ENCODE measurements at regions not wholly inside any gene's neighbourhood (a gene's known extent, or its start where the extent isn't known, plus 50 kb on each side); places are given as distances from the start of the nearest gene placed in this dataset.
"Not testable (repeated sequence)": the region's sequence is repeated elsewhere in the genome, so short reads cannot be mapped to it uniquely, and the experiment has no call there.

DNA sequence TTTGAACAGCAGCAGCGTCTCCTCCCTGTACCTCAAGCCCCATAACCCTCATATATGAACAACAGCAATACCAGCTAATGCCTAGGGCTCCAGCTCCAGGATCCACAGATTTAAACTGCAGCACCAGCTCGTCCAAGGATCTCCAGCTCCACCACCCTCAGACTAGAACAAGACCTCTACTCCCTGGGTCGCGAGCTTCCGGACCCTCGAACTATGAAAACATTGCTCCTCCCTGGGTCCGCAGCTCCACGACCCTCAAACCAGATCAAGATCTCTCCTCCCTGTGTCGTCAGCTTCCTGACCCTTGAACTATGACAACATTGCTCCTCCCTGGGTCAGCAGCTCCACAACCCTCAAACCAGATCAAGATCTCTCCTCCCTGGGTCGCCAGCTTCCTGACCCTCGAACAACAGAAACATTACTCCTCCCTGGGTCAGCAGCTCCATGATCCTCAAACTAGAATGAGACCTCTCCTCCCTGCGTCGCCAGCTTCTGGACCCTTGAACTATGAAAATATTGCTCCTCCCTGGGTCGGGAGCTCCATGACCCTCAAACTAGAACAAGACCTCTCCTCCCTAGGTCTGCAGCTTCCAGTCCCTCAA, 339.0 kb upstream of the SULF2 start:
- ChIA-PET CTCF (interaction anchor here (0.6 to 1.1 kb wide), 2 partner anchors 36 to 269 kb away, joined by 3 read pairs; no protein-coding TSS in a partner anchor), POLR2A (no interaction called here)
- TF ChIP-seq, protein P1, sequence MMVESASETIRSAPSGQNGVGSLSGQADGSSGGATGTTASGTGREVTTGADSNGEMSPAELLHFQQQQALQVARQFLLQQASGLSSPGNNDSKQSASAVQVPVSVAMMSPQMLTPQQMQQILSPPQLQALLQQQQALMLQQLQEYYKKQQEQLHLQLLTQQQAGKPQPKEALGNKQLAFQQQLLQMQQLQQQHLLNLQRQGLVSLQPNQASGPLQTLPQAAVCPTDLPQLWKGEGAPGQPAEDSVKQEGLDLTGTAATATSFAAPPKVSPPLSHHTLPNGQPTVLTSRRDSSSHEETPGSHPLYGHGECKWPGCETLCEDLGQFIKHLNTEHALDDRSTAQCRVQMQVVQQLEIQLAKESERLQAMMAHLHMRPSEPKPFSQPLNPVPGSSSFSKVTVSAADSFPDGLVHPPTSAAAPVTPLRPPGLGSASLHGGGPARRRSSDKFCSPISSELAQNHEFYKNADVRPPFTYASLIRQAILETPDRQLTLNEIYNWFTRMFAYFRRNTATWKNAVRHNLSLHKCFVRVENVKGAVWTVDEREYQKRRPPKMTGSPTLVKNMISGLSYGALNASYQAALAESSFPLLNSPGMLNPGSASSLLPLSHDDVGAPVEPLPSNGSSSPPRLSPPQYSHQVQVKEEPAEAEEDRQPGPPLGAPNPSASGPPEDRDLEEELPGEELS (CRISPR knock-in tag; IDR thresholded peaks at IDR 0.05), result no peak
- TF ChIP-seq STAT6 (CRISPR knock-in tag; conservative IDR thresholded peaks at IDR 0.05; ENCODE audit: low read depth) (no peak), FOXP1 (CRISPR knock-in tag; IDR thresholded peaks at IDR 0.05; ENCODE audit: borderline replicate concordance) (no peak)

GRCh38 chr20:48120120-48120519, 334.8 kb upstream of the SULF2 start:
- TF ChIP-seq TP53 (CRISPR knock-in tag; IDR thresholded peaks at IDR 0.05), result no peak
- no peak for TF ChIP-seq NR1H2 (CRISPR knock-in tag; IDR thresholded peaks at IDR 0.05)
- no peak for TF ChIP-seq SMAD4 (CRISPR knock-in tag; IDR thresholded peaks at IDR 0.05)
- no peak for TF ChIP-seq NFATC4 (CRISPR knock-in tag; IDR thresholded peaks at IDR 0.05)
- TF ChIP-seq IRF2 (CRISPR knock-in tag; IDR thresholded peaks at IDR 0.05; ENCODE audit: borderline replicate concordance, low read depth), result no peak
- ATAC-seq (no peak), DNase-seq (ENCODE audit: low spot score) (no peak)
- H3K4me1 Mint-ChIP-seq, result no peaks in the 10 kb centered on the region
- ChIA-PET CTCF (interaction anchor here (1.7 kb wide), 1 partner anchor 500 kb away, joined by 4 read pairs; no protein-coding TSS in a partner anchor), POLR2A (no interaction called here)
- no peaks in the 10 kb centered on the region for H3K36me3 Mint-ChIP-seq
- H3K27me3 Mint-ChIP-seq (ENCODE audit: low read depth), result no peaks in the 10 kb centered on the region; the same call in 1 of the 2 replicates
- H3K4me3 Mint-ChIP-seq, result no peak overlapping the region
- no peak overlapping the region for H3K27ac Mint-ChIP-seq
- H3K9me3 Mint-ChIP-seq, result peaks cover 20% of the 10 kb centered on the region

More for the DNA sequence above, 339.0 kb upstream of the SULF2 start:
- H3K36me3 Mint-ChIP-seq, result no peaks in the 10 kb centered on the region
- peaks cover 6% of the 10 kb centered on the region for H3K4me1 Mint-ChIP-seq
- no peak overlapping the region for H3K27ac Mint-ChIP-seq
- no peaks in the 10 kb centered on the region for H3K27me3 Mint-ChIP-seq (ENCODE audit: low read depth)
- H3K9me3 Mint-ChIP-seq, result peaks cover 15% of the 10 kb centered on the region
- H3K4me3 Mint-ChIP-seq, result no peak overlapping the region
- no peak for ATAC-seq
- DNase-seq (ENCODE audit: low spot score), result no peak

DNA sequence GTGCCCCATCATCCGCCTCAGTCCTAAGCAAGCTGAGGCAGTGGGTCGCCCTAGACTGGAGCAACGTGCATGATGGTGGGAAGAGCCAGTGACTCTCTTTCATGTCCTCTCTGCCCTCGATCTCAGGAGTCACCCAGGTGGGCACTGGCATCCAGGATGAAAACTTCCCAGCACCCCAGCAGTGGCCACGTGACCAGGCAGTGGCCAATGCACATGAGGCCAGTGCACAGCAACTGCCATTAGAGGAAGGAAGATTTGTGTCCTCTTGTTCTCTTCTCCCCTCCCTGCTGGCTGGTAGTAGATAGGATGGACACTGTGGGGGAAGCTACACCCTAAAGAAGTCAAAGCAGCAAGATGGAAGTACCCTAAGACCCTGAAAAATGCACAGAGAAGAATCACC, 334.1 kb upstream of the SULF2 start:
- peaks cover 20% of the 10 kb centered on the region for H3K9me3 Mint-ChIP-seq
- ATAC-seq; POLR2A ChIA-PET; H3K27ac Mint-ChIP-seq; H3K36me3 Mint-ChIP-seq; H3K4me3 Mint-ChIP-seq; H3K4me1 Mint-ChIP-seq; H3K27me3 Mint-ChIP-seq (ENCODE audit: low read depth); CTCF ChIA-PET; DNase-seq (ENCODE audit: low spot score): not testable (repeated sequence)

GRCh38 chr20:48115502-48115901, 330.2 kb upstream of the SULF2 start:
- DNase-seq (ENCODE audit: low spot score), result no peak
- no peaks in the 10 kb centered on the region for H3K36me3 Mint-ChIP-seq
- H3K9me3 Mint-ChIP-seq, result peaks cover 6% of the 10 kb centered on the region; the same call in 1 of the 2 replicates
- no peak overlapping the region for H3K4me3 Mint-ChIP-seq
- ATAC-seq, result no peak
- H3K4me1 Mint-ChIP-seq, result no peaks in the 10 kb centered on the region
- ChIA-PET CTCF (interaction anchor here (0.7 kb wide), 1 partner anchor 22 kb away, joined by 3 read pairs; no protein-coding TSS in a partner anchor), POLR2A (no interaction called here)
- no peaks in the 10 kb centered on the region; the same call in 1 of the 2 replicates for H3K27me3 Mint-ChIP-seq (ENCODE audit: low read depth)
- H3K27ac Mint-ChIP-seq, result no peak overlapping the region
- TF ChIP-seq FOXJ3 (CRISPR knock-in tag; IDR thresholded peaks at IDR 0.05; ENCODE audit: borderline replicate concordance), result no peak
- no peak for TF ChIP-seq OVOL2 (CRISPR knock-in tag; IDR thresholded peaks at IDR 0.05; ENCODE audit: borderline replicate concordance)
- TF ChIP-seq TP53 (CRISPR knock-in tag; IDR thresholded peaks at IDR 0.05), result no peak
- no peak for TF ChIP-seq ZNF219 (CRISPR knock-in tag; IDR thresholded peaks at IDR 0.05; ENCODE audit: borderline replicate concordance)
- no peak for TF ChIP-seq SOX15 (CRISPR knock-in tag; IDR thresholded peaks at IDR 0.05)
- no peak for TF ChIP-seq FOXP1 (CRISPR knock-in tag; IDR thresholded peaks at IDR 0.05; ENCODE audit: borderline replicate concordance)
- TF ChIP-seq ARID4B (CRISPR knock-in tag; IDR thresholded peaks at IDR 0.05; ENCODE audit: borderline replicate concordance), result no peak
- no peak for TF ChIP-seq ZNF138 (CRISPR knock-in tag; conservative IDR thresholded peaks at IDR 0.05)
- no peak for TF ChIP-seq RELA (CRISPR knock-in tag; IDR thresholded peaks at IDR 0.05; ENCODE audit: borderline replicate concordance)
- no peak for TF ChIP-seq NR3C1 (CRISPR knock-in tag; conservative IDR thresholded peaks at IDR 0.05; ENCODE audit: low read depth)
- no peak for TF ChIP-seq ZNF416 (CRISPR knock-in tag; IDR thresholded peaks at IDR 0.05)
- TF ChIP-seq IRF2 (CRISPR knock-in tag; IDR thresholded peaks at IDR 0.05; ENCODE audit: borderline replicate concordance, low read depth), result no peak
- no peak for TF ChIP-seq NFYB (CRISPR knock-in tag; conservative IDR thresholded peaks at IDR 0.05; ENCODE audit: low read depth)
